Fibroblast of pulmonary artery (primary cell): ENCODE measurements at regions not wholly inside any gene's neighbourhood (a gene's known extent, or its start where the extent isn't known, plus 50 kb on each side); places are given as distances from the start of the nearest gene placed in this dataset.

Experiments
- DNase-seq: peaks from one replicate; pipeline ENCODE4 v3.0.0-alpha.2; 2010; ENCODE audit warnings: low read depth
- H3K4me3 ChIP-seq: replicated peaks from 2 replicates; pipeline ENCODE4 v1.5.1; 2011; ENCODE audit warnings: low read depth, mild to moderate bottlenecking, control low read depth, low read length, moderate library complexity
- CTCF ChIP-seq: IDR thresholded peaks from 2 replicates; pipeline ENCODE4 v1.5.1; 2011; ENCODE audit warnings: mild to moderate bottlenecking, control low read depth, low read length, inconsistent platforms; ENCODE audit errors: missing control alignments

- DNase-seq = no peak
- TF ChIP-seq CTCF = no peak
- no peak overlapping the region for H3K4me3 ChIP-seq
These were observed 78.3 kb downstream of the POLR1D start for GRCh38 chr13:27699952-27700351.

- H3K4me3 ChIP-seq = no peak overlapping the region
- TF ChIP-seq CTCF = no peak
- no peak for DNase-seq
These were observed 83.0 kb downstream of the POLR1D start for GRCh38 chr13:27704681-27705080.

DNA sequence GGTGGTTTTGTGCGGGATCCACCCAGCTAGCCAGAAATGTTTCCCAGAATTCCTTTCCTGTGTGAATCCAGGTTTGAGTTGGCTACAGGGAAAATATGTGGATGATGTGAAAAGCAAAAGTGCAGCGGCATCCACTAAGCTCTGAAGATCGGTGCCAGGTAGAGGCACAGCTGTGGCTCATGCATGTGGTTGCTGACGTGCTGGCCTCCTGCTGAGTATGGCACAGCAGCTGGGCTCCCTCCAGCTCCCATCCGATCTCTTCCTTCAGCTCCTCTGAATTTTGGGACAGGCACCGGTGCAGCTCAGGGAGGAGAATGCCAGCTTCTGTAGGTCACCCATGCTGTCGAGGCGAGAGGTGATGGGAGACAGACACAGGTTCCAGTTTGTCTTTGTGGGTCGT lies 84.0 kb upstream of the GSX1 start:
- no peak for DNase-seq
- no peak for TF ChIP-seq CTCF
- no peak overlapping the region for H3K4me3 ChIP-seq

- H3K4me3 ChIP-seq = no peak overlapping the region
- TF ChIP-seq CTCF = no peak
- no peak for DNase-seq
These were observed 82.5 kb upstream of the GSX1 start for GRCh38 chr13:27709779-27710178.

DNA sequence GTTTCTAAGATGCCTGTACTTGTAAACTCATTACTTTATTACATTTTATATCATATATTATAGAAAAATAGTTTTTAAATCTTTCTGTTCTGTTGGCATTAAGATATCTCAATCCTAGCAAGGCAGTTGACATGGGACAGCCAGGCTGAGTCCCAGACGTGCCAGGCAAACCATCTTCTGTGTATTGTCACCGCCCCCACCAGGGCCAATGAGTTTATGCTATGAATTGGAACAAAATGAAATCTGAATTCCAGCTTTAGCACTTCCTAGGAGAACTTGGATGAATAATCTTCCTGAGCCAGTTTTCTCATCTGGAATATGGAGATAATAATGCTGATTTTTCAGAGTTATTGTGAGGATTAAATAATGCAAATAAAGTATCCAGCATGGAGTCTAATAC lies 79.9 kb upstream of the GSX1 start:
- peak; percentile 30 for TF ChIP-seq CTCF
- peak; percentile 33 for DNase-seq
- no peak overlapping the region for H3K4me3 ChIP-seq

DNA sequence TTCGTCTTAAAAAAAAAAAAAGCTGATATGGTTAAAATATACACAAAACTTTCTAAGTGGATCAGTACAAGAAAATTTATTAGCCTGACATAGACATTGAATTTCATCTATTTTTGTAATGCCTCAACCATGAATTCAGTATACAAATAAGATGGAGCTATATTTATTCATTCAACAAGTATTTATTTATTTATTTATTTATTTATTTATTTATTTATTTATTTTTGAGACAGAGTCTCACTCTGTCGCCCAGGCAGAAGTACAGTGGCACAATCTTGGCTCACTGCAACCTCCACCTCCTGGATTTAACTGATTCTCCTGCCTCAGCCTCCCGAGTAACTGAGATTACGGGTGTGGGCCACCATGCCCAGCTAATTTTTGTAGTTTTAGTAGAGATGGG lies 78.5 kb upstream of the GSX1 start:
- no peak for TF ChIP-seq CTCF
- DNase-seq = no peak

DNA sequence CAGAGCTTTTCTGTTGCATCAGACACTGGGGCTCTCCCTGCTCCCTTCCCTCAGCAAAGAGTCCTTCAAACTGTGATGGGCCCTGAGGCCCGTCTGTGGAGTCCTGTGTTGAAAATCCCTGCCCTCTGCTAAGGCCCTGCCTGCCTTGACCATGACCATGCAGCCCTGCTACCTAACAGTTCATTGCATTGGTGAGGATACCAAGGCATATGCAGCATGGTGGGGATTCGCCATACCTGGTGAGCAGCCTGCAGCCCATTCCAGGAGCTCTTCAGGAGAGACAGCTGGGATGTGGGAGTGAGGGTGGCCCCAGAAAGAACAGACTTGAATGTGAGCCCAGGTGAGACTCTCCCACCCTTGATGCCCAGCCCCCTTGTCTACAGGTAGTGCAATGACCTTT lies 70.6 kb upstream of the GSX1 start:
- DNase-seq = no peak
- TF ChIP-seq CTCF = no peak
- H3K4me3 ChIP-seq = no peak overlapping the region

More for the DNA sequence above, 78.5 kb upstream of the GSX1 start:
- no peak overlapping the region for H3K4me3 ChIP-seq
